HEK293 (cell line): ENCODE measurements at regions not wholly inside any gene's neighbourhood (a gene's known extent, or its start where the extent isn't known, plus 50 kb on each side); places are given as distances from the start of the nearest gene placed in this dataset.
"Not testable (repeated sequence)": the region's sequence is repeated elsewhere in the genome, so short reads cannot be mapped to it uniquely, and the experiment has no call there.

Source experiments
- CTCF ChIA-PET: fragments of 350-600 bp; formaldehyde crosslinking; extraction: SDS; loops from one replicate; lab custom pipeline; 2021; ENCODE audit warnings: antibody characterized with exemption; lab: Yijun Ruan, JAX
- POLR2A ChIA-PET: fragments of 300-600 bp; formaldehyde crosslinking; extraction: SDS; loops from one replicate; lab custom pipeline; 2020; ENCODE audit warnings: antibody characterized with exemption, inconsistent platforms; lab: Yijun Ruan, JAX
- H3K27ac ChIP-seq: fragments of 200-500 bp; sonication (Bioruptor generic); 2 replicates; pipeline ENCODE4 v1.5.1; 2014; ENCODE audit warnings: low read depth, low read length, control low read depth, inconsistent platforms; ENCODE audit errors: extremely low read depth
- H3K36me3 ChIP-seq, 2 experiments: fragments of 200-500 bp in 1 of 2; sonication (Bioruptor generic) in 1 of 2; 1 replicate in 1 of 2; 2 replicates in 1 of 2; pipeline ENCODE4 v1.5.1; 2014 to 2017; ENCODE audit warnings: inconsistent platforms in 2 of 2, low read length in 2 of 2; ENCODE audit not compliant: control insufficient read depth in 2 of 2, insufficient read depth in 1 of 2
- H3K4me1 ChIP-seq: fragments of 200-500 bp; sonication (Bioruptor generic); 2 replicates; pipeline ENCODE4 v1.5.1; 2014; ENCODE audit warnings: mild to moderate bottlenecking, low read length, inconsistent platforms; ENCODE audit not compliant: control insufficient read depth, insufficient read depth
- H3K4me3 ChIP-seq: 2 replicates; pipeline ENCODE4 v1.5.1; 2011; ENCODE audit warnings: low read depth, mild to moderate bottlenecking, control low read depth, low read length, moderate library complexity
- H3K9me3 ChIP-seq: fragments of 200-500 bp; sonication (Bioruptor generic); 2 replicates; pipeline ENCODE4 v1.5.1; 2014; ENCODE audit warnings: low read depth, low read length, inconsistent platforms; ENCODE audit not compliant: control insufficient read depth, insufficient read depth
- GLI4 ChIP-seq: fragments of 450-650 bp; formaldehyde crosslinking; IDR thresholded peaks from 2 replicates; pipeline ENCODE4 v1.5.1; 2016; ENCODE audit warnings: missing biosample characterization, missing genetic modification characterization
- KLF8 ChIP-seq: fragments of 450-650 bp; formaldehyde crosslinking; IDR thresholded peaks from 2 replicates; pipeline ENCODE4 v1.5.1; 2016; ENCODE audit warnings: missing biosample characterization, missing genetic modification characterization
- PRDM1 ChIP-seq: fragments of 450-650 bp; formaldehyde crosslinking; IDR thresholded peaks from 2 replicates; pipeline ENCODE4; 2016; ENCODE audit warnings: missing biosample characterization, missing genetic modification characterization
- RBAK ChIP-seq: fragments of 450-650 bp; formaldehyde crosslinking; IDR thresholded peaks from 2 replicates; pipeline ENCODE4 v1.5.1; 2016; ENCODE audit warnings: missing biosample characterization, missing genetic modification characterization
- WT1 ChIP-seq: fragments of 450-650 bp; formaldehyde crosslinking; IDR thresholded peaks from 2 replicates; pipeline ENCODE4 v1.5.1; 2016; ENCODE audit warnings: missing biosample characterization, missing genetic modification characterization
- YY2 ChIP-seq: fragments of 450-650 bp; formaldehyde crosslinking; IDR thresholded peaks from 2 replicates; pipeline ENCODE4 v1.5.1; 2016; ENCODE audit warnings: missing biosample characterization, missing genetic modification characterization
- ZNF133 ChIP-seq: fragments of 450-650 bp; formaldehyde crosslinking; IDR thresholded peaks from 2 replicates; pipeline ENCODE4 v1.5.1; 2016; ENCODE audit warnings: missing biosample characterization, missing genetic modification characterization
- ZNF221 ChIP-seq: fragments of 450-650 bp; formaldehyde crosslinking; IDR thresholded peaks from 2 replicates; pipeline ENCODE4 v1.5.1; 2017; ENCODE audit warnings: missing biosample characterization, missing genetic modification characterization, borderline replicate concordance
- ZNF324 ChIP-seq: fragments of 450-650 bp; formaldehyde crosslinking; IDR thresholded peaks from 2 replicates; pipeline ENCODE4 v1.5.1; 2016; ENCODE audit warnings: missing biosample characterization, missing genetic modification characterization
- ZNF335 ChIP-seq: fragments of 450-650 bp; formaldehyde crosslinking; conservative IDR thresholded peaks from 2 replicates; pipeline ENCODE4 v1.5.1; 2016; ENCODE audit warnings: missing biosample characterization, missing genetic modification characterization
- ZNF514 ChIP-seq: fragments of 450-650 bp; formaldehyde crosslinking; IDR thresholded peaks from 2 replicates; pipeline ENCODE4 v1.5.1; 2016; ENCODE audit warnings: missing biosample characterization, missing genetic modification characterization
- ZNF654 ChIP-seq: fragments of 450-650 bp; formaldehyde crosslinking; IDR thresholded peaks from 2 replicates; pipeline ENCODE4 v1.5.1; 2016; ENCODE audit warnings: low read depth, missing biosample characterization, missing genetic modification characterization
- ZNF747 ChIP-seq: fragments of 450-650 bp; formaldehyde crosslinking; IDR thresholded peaks from 2 replicates; pipeline ENCODE4 v1.5.1; 2016; ENCODE audit warnings: missing biosample characterization, missing genetic modification characterization
- ZNF777 ChIP-seq: fragments of 450-650 bp; formaldehyde crosslinking; IDR thresholded peaks from 2 replicates; pipeline ENCODE4 v1.5.1; 2017; ENCODE audit warnings: missing biosample characterization, missing genetic modification characterization, borderline replicate concordance
- ZNF791 ChIP-seq: fragments of 450-650 bp; formaldehyde crosslinking; IDR thresholded peaks from 2 replicates; pipeline ENCODE4 v1.5.1; 2016; ENCODE audit warnings: missing biosample characterization, missing genetic modification characterization
- TF ChIP-seq, protein P1 (sequence below): fragments of 450-650 bp; formaldehyde crosslinking; IDR thresholded peaks from 2 replicates; pipeline ENCODE4 v1.5.1; 2017; ENCODE audit warnings: missing biosample characterization, missing genetic modification characterization
- TF ChIP-seq, protein P2 (sequence below): fragments of 450-650 bp; formaldehyde crosslinking; IDR thresholded peaks from 2 replicates; pipeline ENCODE4 v1.5.1; 2017; ENCODE audit warnings: missing biosample characterization, mild to moderate bottlenecking, missing genetic modification characterization, moderate library complexity

DNA sequence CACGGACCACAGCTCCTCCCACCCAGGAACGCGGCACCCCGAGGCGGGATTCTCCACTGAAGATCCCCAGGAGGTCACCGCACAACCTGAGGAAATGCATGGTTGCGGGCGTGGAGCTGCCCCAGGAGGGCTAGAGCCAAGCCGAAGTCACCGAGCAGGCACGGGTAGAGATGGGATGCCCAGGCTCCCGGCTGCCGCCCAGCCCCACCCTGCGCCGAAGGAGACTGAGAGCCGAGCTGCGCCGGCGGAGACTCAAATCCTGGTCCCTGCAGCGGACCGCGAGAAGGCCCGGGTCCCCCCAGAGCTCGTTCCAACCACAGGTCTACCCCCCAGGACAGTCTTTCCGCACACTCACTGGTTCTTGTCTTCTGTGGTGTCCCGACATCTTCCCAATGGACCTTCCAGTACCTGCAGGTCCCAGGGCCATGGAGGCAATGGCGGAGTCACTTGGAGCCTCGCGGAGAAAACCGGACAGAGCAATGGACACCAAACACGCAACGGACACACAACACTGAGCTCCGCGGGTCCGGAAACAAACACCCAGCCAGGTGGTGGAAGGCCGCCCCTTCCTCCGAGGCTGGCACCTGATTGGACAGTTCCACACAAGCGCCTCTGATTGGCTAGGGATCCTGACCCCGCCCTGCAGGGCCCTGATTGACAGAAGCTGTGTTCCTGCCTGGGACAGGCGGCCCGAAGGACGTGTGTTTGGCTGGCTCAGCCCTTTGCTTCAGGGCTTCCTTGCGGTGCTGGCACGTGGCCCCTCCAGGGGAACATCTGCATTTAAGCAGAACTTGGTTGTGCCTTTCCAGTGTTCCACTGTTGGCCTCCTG, 331.9 kb upstream of the NUPR2 start (continued):
- TF ChIP-seq ZNF335 (peak; percentile 71), ZNF777 (tag by site-specific recombination) (no peak), KLF8 (tag by site-specific recombination) (0 out of 2 replicates have a peak, but pooled peaks have one; percentile 10)

DNA sequence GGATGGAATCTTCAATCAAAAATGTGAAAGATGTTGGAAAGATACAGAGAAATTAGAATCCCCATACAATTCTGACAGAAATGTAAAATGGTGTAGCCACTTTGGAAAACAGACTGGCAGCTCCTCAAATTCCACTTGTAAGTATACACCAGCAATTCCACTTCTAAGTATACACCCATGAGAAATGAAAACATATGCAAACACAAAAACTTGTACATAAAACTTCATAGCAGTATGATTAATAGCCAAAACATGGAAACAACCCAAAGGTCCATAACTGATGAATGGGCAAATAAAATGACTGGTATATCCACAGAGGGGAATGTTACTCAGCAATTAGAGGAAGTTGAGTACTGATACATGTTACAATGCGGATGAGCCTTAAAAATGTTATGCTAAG, 304.3 kb upstream of the NUPR2 start:
- POLR2A ChIA-PET, H3K36me3 ChIP-seq, CTCF ChIA-PET, H3K4me1 ChIP-seq, H3K9me3 ChIP-seq, H3K4me3 ChIP-seq, H3K27ac ChIP-seq: not testable (repeated sequence)

DNA sequence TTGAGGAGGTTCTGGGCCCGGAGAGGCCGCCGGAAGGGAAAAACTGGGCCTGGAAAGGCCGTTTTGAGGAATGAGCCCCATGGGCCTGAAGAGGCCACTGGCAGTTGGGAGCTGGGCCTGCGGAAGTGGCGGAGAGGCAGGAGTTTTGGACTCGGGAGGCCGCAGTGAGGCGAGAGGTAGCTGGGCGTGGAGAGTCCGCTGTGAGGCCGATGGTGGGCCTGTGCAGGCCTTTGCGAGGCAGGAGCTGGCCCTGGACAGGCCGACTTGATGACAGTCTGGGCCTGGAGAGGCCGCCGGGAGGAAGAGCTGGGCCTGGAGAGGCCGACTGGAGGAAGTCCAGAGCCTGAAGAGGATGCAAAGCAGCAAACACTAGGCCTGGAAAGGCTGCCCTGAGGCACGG, 259.0 kb upstream of the NUPR2 start:
- no peak overlapping the region for H3K27ac ChIP-seq
- POLR2A ChIA-PET = no interaction called here

DNA sequence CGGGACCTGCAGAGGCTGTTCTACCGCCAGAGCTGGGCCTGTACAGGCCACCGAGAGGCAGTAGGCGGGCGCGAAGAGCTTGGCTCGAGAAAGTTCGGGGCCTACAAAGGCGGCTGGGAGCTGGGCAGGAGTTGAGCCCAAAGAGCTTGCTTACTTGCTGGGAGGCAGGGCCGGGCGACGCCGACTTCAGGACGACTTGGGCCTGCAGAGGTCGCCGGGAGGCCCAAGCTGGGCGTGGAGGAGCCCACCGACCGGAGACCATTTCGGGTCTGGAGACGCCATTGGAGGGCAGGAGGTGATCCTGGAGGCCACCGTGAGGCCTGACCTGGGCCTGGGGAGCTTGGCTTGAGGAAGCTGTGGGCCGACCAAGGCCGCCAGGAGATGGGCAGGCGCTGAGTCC, 258.4 kb upstream of the NUPR2 start:
- POLR2A ChIA-PET, H3K27ac ChIP-seq, CTCF ChIA-PET, H3K9me3 ChIP-seq, H3K4me3 ChIP-seq, H3K36me3 ChIP-seq, H3K4me1 ChIP-seq: not testable (repeated sequence)

More for the DNA sequence above, 259.0 kb upstream of the NUPR2 start:
- Histone ChIP-seq H3K9me3 (no peaks in the 10 kb centered on the region), H3K36me3 (no peaks in the 10 kb centered on the region), H3K4me1 (no peaks in the 10 kb centered on the region), H3K4me3 (no peak overlapping the region)
- TF ChIP-seq, protein P1, sequence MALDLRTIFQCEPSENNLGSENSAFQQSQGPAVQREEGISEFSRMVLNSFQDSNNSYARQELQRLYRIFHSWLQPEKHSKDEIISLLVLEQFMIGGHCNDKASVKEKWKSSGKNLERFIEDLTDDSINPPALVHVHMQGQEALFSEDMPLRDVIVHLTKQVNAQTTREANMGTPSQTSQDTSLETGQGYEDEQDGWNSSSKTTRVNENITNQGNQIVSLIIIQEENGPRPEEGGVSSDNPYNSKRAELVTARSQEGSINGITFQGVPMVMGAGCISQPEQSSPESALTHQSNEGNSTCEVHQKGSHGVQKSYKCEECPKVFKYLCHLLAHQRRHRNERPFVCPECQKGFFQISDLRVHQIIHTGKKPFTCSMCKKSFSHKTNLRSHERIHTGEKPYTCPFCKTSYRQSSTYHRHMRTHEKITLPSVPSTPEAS = no peak
- TF ChIP-seq ZNF514 (tag by site-specific recombination) (no peak), RBAK (tag by site-specific recombination) (no peak), PRDM1 (tag by site-specific recombination) (no peak), ZNF133 (tag by site-specific recombination) (no peak), ZNF747 (no peak), WT1 (no peak), ZNF221 (tag by site-specific recombination) (no peak), GLI4 (tag by site-specific recombination) (no peak), ZNF654 (tag by site-specific recombination) (no peak), ZNF791 (tag by site-specific recombination) (no peak), YY2 (no peak), ZNF324 (tag by site-specific recombination) (no peak)
- TF ChIP-seq, protein P2, sequence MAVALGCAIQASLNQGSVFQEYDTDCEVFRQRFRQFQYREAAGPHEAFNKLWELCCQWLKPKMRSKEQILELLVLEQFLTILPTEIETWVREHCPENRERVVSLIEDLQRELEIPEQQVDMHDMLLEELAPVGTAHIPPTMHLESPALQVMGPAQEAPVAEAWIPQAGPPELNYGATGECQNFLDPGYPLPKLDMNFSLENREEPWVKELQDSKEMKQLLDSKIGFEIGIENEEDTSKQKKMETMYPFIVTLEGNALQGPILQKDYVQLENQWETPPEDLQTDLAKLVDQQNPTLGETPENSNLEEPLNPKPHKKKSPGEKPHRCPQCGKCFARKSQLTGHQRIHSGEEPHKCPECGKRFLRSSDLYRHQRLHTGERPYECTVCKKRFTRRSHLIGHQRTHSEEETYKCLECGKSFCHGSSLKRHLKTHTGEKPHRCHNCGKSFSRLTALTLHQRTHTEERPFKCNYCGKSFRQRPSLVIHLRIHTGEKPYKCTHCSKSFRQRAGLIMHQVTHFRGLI (tag by site-specific recombination) = no peak
- CTCF ChIA-PET = no interaction called here

DNA sequence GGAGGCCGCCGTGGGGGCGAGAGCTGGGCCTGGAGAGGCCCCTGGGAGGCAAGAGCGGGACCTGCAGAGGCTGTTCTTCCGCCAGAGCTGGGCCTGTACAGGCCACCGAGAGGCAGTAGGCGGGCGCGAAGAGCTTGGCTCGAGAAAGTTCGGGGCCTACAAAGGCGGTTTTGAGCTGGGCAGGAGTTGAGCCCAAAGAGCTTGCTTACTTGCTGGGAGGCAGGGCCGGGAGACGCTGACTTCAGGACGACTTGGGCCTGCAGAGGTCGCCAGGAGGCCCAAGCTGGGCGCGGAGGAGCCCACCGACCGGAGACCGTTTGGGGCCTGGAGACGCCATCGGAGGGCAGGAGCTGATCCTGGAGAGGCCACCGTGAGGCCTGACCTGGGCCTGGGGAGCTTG, 257.1 kb upstream of the NUPR2 start:
- H3K27ac ChIP-seq, H3K4me3 ChIP-seq, H3K4me1 ChIP-seq, POLR2A ChIA-PET, CTCF ChIA-PET, H3K36me3 ChIP-seq, H3K9me3 ChIP-seq: not testable (repeated sequence)

DNA sequence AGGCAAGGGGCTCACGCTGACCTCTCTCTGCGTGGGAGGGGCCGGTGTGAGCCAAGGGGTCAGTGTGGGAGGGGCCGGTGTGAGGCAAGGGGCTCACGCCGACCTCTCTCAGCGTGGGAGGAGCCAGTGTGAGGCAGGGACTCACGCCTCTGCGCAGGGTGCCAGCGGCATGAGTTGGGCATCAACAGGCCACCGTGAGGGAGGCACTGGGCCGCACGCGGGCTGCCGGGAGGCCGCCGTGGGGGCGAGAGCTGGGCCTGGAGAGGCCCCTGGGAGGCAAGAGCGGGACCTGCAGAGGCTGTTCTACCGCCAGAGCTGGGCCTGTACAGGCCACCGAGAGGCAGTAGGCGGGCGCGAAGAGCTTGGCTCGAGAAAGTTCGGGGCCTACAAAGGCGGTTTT, 255.6 kb upstream of the NUPR2 start:
- not testable (repeated sequence) for H3K4me3 ChIP-seq

DNA sequence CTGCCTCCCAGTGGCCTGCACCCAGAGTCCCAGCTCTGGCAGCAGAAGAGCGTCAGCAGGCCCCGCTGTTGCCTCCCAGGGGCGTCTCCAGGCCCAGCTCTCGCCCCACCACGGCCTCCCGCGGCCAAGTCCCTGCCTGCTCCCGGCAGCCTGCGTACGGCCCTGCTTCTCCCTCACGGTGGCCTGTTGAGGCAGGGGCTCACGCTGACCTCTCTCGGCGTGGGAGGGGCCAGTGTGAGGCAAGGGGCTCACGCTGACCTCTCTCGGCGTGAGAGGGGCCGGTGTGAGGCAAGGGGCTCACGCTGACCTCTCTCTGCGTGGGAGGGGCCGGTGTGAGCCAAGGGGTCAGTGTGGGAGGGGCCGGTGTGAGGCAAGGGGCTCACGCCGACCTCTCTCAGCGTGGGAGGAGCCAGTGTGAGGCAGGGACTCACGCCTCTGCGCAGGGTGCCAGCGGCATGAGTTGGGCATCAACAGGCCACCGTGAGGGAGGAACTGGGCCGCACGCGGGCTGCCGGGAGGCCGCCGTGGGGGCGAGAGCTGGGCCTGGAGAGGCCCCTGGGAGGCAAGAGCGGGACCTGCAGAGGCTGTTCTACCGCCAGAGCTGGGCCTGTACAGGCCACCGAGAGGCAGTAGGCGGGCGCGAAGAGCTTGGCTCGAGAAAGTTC, 254.1 kb upstream of the NUPR2 start:
- H3K9me3 ChIP-seq, H3K27ac ChIP-seq, H3K36me3 ChIP-seq, POLR2A ChIA-PET, CTCF ChIA-PET, H3K4me1 ChIP-seq, H3K4me3 ChIP-seq: not testable (repeated sequence)

More for the DNA sequence above, 255.6 kb upstream of the NUPR2 start:
- CTCF ChIA-PET, H3K27ac ChIP-seq, H3K9me3 ChIP-seq, H3K4me1 ChIP-seq, POLR2A ChIA-PET, H3K36me3 ChIP-seq: not testable (repeated sequence)
